NCI-H82 treated with DMSO at 0.1 percent for 48 hours (cell line): ENCODE measurements at regions not wholly inside any gene's neighbourhood (a gene's known extent, or its start where the extent isn't known, plus 50 kb on each side); places are given as distances from the start of the nearest gene placed in this dataset.

Source experiments
- DNase-seq: peaks from one replicate; lab custom pipeline; 2025; ENCODE audit not compliant: unreplicated experiment; lab: John Stamatoyannopoulos, UW

GRCh38 chr19:28793391-28794168 lies 419.4 kb downstream of the UQCRFS1 start:
- no peak for DNase-seq

GRCh38 chr19:28785971-28786370 lies 427.0 kb downstream of the UQCRFS1 start:
- DNase-seq, result no peak

- DNase-seq, result no peak
Measured at GRCh38 chr19:28764066-28764465, 448.9 kb downstream of the UQCRFS1 start.

- DNase-seq, result no peak
Measured at GRCh38 chr19:28746478-28746877, 466.5 kb downstream of the UQCRFS1 start.

GRCh38 chr19:28744943-28745342 lies 468.0 kb downstream of the UQCRFS1 start:
- DNase-seq, result no peak

GRCh38 chr19:28744014-28744413 lies 468.9 kb downstream of the UQCRFS1 start:
- no peak for DNase-seq

- no peak for DNase-seq
Measured at GRCh38 chr19:28737021-28737895, 475.7 kb downstream of the UQCRFS1 start.

- no peak for DNase-seq
Measured at GRCh38 chr19:28736528-28736927, 476.4 kb downstream of the UQCRFS1 start.

GRCh38 chr19:28731577-28731976 lies 481.4 kb downstream of the UQCRFS1 start:
- no peak for DNase-seq

GRCh38 chr19:28730791-28731512 lies 482.0 kb downstream of the UQCRFS1 start:
- no peak for DNase-seq

- DNase-seq, result no peak
Measured at GRCh38 chr19:28727480-28728159, 485.3 kb downstream of the UQCRFS1 start.

- DNase-seq, result no peak
Measured at GRCh38 chr19:28726533-28727479, 486.1 kb downstream of the UQCRFS1 start.

- DNase-seq, result no peak
Measured at GRCh38 chr19:28718909-28719308, 494.0 kb downstream of the UQCRFS1 start.

- DNase-seq, result no peak
Measured at GRCh38 chr19:28715157-28715556, 497.8 kb downstream of the UQCRFS1 start.

- no peak for DNase-seq
Measured at GRCh38 chr19:28711411-28711810, 501.5 kb downstream of the UQCRFS1 start.

GRCh38 chr19:28710278-28710677 lies 502.7 kb downstream of the UQCRFS1 start:
- peak; percentile 2 for DNase-seq

GRCh38 chr19:28706693-28707092 lies 506.3 kb downstream of the UQCRFS1 start:
- DNase-seq, result no peak

GRCh38 chr19:28705008-28705407 lies 507.9 kb downstream of the UQCRFS1 start:
- no peak for DNase-seq

- DNase-seq, result no peak
Measured at GRCh38 chr19:28703400-28703956, 509.5 kb downstream of the UQCRFS1 start.
